ENCODE measurements at regions not wholly inside any gene's neighbourhood (a gene's known extent, or its start where the extent isn't known, plus 50 kb on each side); places are given as distances from the start of the nearest gene placed in this dataset.

GRCh38 chr1:235035928-235036327 is 92.7 kb downstream of the TOMM20 start:
- Mint-ChIP-seq H3K27me3 (ENCODE audit: low read depth) (no peaks in the 10 kb centered on the region), H3K4me3 (no peak overlapping the region), H3K4me1 (no peaks in the 10 kb centered on the region), H3K36me3 (ENCODE audit: low read depth) (peaks cover 8% of the 10 kb centered on the region), H3K9me3 (peaks cover 13% of the 10 kb centered on the region), H3K27ac (ENCODE audit: unreplicated experiment) (no peak overlapping the region)
- no peak for DNase-seq (ENCODE audit: low read depth, low spot score)
- TF ChIP-seq, protein P1, sequence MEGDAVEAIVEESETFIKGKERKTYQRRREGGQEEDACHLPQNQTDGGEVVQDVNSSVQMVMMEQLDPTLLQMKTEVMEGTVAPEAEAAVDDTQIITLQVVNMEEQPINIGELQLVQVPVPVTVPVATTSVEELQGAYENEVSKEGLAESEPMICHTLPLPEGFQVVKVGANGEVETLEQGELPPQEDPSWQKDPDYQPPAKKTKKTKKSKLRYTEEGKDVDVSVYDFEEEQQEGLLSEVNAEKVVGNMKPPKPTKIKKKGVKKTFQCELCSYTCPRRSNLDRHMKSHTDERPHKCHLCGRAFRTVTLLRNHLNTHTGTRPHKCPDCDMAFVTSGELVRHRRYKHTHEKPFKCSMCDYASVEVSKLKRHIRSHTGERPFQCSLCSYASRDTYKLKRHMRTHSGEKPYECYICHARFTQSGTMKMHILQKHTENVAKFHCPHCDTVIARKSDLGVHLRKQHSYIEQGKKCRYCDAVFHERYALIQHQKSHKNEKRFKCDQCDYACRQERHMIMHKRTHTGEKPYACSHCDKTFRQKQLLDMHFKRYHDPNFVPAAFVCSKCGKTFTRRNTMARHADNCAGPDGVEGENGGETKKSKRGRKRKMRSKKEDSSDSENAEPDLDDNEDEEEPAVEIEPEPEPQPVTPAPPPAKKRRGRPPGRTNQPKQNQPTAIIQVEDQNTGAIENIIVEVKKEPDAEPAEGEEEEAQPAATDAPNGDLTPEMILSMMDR (conservative IDR thresholded peaks at IDR 0.05), result no peak

DNA sequence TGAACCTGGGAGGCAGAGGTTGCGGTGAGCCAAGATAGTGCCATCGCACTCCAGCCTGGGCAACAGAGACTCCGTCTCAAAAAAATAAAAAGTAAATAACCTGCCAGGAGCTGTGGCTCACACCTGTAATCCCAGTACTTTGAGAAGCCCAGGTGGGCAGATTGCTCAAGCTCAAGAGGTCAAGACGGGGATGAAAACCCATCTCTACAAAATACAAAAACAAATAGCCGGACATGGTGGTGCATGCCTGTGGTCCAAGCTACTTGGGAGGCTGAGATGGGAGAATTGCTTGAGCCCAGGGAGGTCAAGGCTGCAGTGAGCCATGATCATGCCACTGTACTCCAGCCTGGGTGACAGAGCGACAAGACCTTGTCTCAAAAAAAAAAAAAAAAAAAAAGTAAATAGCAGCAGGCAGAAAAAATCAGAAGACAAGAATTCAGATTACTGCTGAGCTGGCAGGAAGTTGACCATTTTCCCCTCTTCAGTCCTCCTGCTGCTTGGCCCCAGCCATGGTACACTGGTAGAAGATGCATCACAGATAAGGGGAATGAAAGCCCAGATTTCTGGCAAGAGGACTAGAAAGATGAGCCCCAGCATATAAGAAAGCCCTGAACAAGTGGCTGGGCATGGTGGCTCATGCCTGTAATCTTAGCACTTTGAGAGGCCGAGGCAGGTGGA is 97.6 kb downstream of the TOMM20 start:
- Mint-ChIP-seq H3K4me1 (no peaks in the 10 kb centered on the region), H3K36me3 (ENCODE audit: low read depth) (peaks cover 2% of the 10 kb centered on the region), H3K27me3 (ENCODE audit: low read depth) (no peaks in the 10 kb centered on the region), H3K9me3 (peaks cover 7% of the 10 kb centered on the region), H3K4me3 (no peak overlapping the region), H3K27ac (ENCODE audit: unreplicated experiment) (no peak overlapping the region)
- TF ChIP-seq, protein P1 (conservative IDR thresholded peaks at IDR 0.05), result no peak
- DNase-seq (ENCODE audit: low read depth, low spot score), result no peak

- Mint-ChIP-seq H3K4me1 (peaks cover 20% of the 10 kb centered on the region), H3K27me3 (ENCODE audit: low read depth) (no peaks in the 10 kb centered on the region), H3K4me3 (no peak overlapping the region), H3K9me3 (peaks cover 7% of the 10 kb centered on the region), H3K36me3 (ENCODE audit: low read depth) (peaks cover 2% of the 10 kb centered on the region), H3K27ac (ENCODE audit: unreplicated experiment) (no peak overlapping the region)
- no peak for DNase-seq (ENCODE audit: low read depth, low spot score)
- TF ChIP-seq, protein P1 (conservative IDR thresholded peaks at IDR 0.05), result no peak
These were observed 100.8 kb downstream of the TOMM20 start for GRCh38 chr1:235027862-235028250.

GRCh38 chr1:235027076-235027861 is 101.4 kb downstream of the TOMM20 start:
- Mint-ChIP-seq H3K27ac (ENCODE audit: unreplicated experiment) (no peak overlapping the region), H3K4me3 (no peak overlapping the region), H3K4me1 (peaks cover 25% of the 10 kb centered on the region), H3K36me3 (ENCODE audit: low read depth) (peaks cover 2% of the 10 kb centered on the region), H3K9me3 (peaks cover 7% of the 10 kb centered on the region), H3K27me3 (ENCODE audit: low read depth) (no peaks in the 10 kb centered on the region)
- TF ChIP-seq, protein P1 (conservative IDR thresholded peaks at IDR 0.05), result no peak
- no peak for DNase-seq (ENCODE audit: low read depth, low spot score)

- H3K27ac Mint-ChIP-seq (ENCODE audit: unreplicated experiment), result no peak overlapping the region
- peaks cover 2% of the 10 kb centered on the region for H3K36me3 Mint-ChIP-seq (ENCODE audit: low read depth)
- no peak overlapping the region for H3K4me3 Mint-ChIP-seq
These were observed 103.1 kb downstream of the TOMM20 start for GRCh38 chr1:235025422-235025984.

More at GRCh38 chr1:235025422-235025984, 103.1 kb downstream of the TOMM20 start:
- Mint-ChIP-seq H3K9me3 (peaks cover 7% of the 10 kb centered on the region), H3K4me1 (peaks cover 40% of the 10 kb centered on the region), H3K27me3 (ENCODE audit: low read depth) (no peaks in the 10 kb centered on the region)
- TF ChIP-seq, protein P1 (conservative IDR thresholded peaks at IDR 0.05), result no peak
- no peak for DNase-seq (ENCODE audit: low read depth, low spot score)

Measured in neural crest cell (in vitro differentiated cells).